Cardiac muscle cell (in vitro differentiated cells and primary cell): ENCODE measurements at regions not wholly inside any gene's neighbourhood (a gene's known extent, or its start where the extent isn't known, plus 50 kb on each side); places are given as distances from the start of the nearest gene placed in this dataset.

Source experiments
- DNase-seq, 2 donors: peaks; one replicate each; pipeline versions ENCODE4 v3.0.0 to v3.0.0-alpha.2; 2010 to 2017; ENCODE audit warnings: low read depth in 1 of 2, low spot score in 1 of 2
- H3K27ac ChIP-seq: fragments of 200-600 bp; sonication (generic); 2 replicates; pipeline ENCODE4 v1.5.1; 2016
- H3K27me3 ChIP-seq: fragments of 200-600 bp; sonication (generic); 2 replicates; pipeline ENCODE4 v1.6.0; 2016; ENCODE audit warnings: control low read depth
- H3K36me3 ChIP-seq: fragments of 200-600 bp; sonication (generic); 2 replicates; pipeline ENCODE4 v1.5.1; 2016; ENCODE audit warnings: control low read depth
- H3K4me1 ChIP-seq: fragments of 200-600 bp; sonication (generic); 2 replicates; pipeline ENCODE4 v1.8.1; 2017; ENCODE audit warnings: low read depth, mild to moderate bottlenecking, mixed run types
- H3K4me3 ChIP-seq: fragments of 200-600 bp; sonication (generic); 2 replicates; pipeline ENCODE4 v1.5.1; 2016; ENCODE audit warnings: mild to moderate bottlenecking
- H3K9me3 ChIP-seq: fragments of 200-600 bp; sonication (generic); 2 replicates; pipeline ENCODE4 v1.5.1; 2017; ENCODE audit warnings: low read depth, mild to moderate bottlenecking, control low read depth
- CTCF ChIP-seq: IDR thresholded peaks from 2 replicates; pipeline ENCODE4 v1.5.1; 2012; ENCODE audit warnings: low read depth, mild to moderate bottlenecking, low read length

GRCh38 chr4:151950993-151951670, 190.3 kb upstream of the GATB start:
- no peak for DNase-seq
- H3K27me3 ChIP-seq, result no peaks in the 10 kb centered on the region
- H3K9me3 ChIP-seq, result no peaks in the 10 kb centered on the region
- no peak overlapping the region for H3K27ac ChIP-seq
- H3K4me3 ChIP-seq, result no peak overlapping the region
- peaks cover 8% of the 10 kb centered on the region for H3K4me1 ChIP-seq
- no peaks in the 10 kb centered on the region for H3K36me3 ChIP-seq
- no peak for TF ChIP-seq CTCF

- Histone ChIP-seq H3K4me1 (peaks cover 7% of the 10 kb centered on the region), H3K27me3 (no peaks in the 10 kb centered on the region), H3K36me3 (no peaks in the 10 kb centered on the region), H3K9me3 (no peaks in the 10 kb centered on the region), H3K4me3 (no peak overlapping the region), H3K27ac (no peak overlapping the region)
- no peak for DNase-seq
- no peak for TF ChIP-seq CTCF
These were observed 187.7 kb upstream of the GATB start for GRCh38 chr4:151948351-151949016.

- H3K27me3 ChIP-seq, result no peaks in the 10 kb centered on the region
- no peak for DNase-seq
- TF ChIP-seq CTCF, result no peak
These were observed 185.9 kb upstream of the GATB start for GRCh38 chr4:151946718-151947117.

GRCh38 chr4:151942971-151943370, 182.2 kb upstream of the GATB start:
- Histone ChIP-seq H3K9me3 (no peaks in the 10 kb centered on the region), H3K27me3 (no peaks in the 10 kb centered on the region), H3K4me3 (no peak overlapping the region), H3K27ac (no peak overlapping the region), H3K4me1 (no peaks in the 10 kb centered on the region), H3K36me3 (no peaks in the 10 kb centered on the region)
- no peak for DNase-seq
- no peak for TF ChIP-seq CTCF

More at GRCh38 chr4:151946718-151947117, 185.9 kb upstream of the GATB start:
- H3K36me3 ChIP-seq, result no peaks in the 10 kb centered on the region
- H3K9me3 ChIP-seq, result no peaks in the 10 kb centered on the region
- no peak overlapping the region for H3K4me3 ChIP-seq
- H3K4me1 ChIP-seq, result peaks cover 4% of the 10 kb centered on the region
- no peak overlapping the region for H3K27ac ChIP-seq

GRCh38 chr4:151940926-151941617, 180.3 kb upstream of the GATB start:
- Histone ChIP-seq H3K4me3 (no peak overlapping the region), H3K36me3 (no peaks in the 10 kb centered on the region), H3K27me3 (no peaks in the 10 kb centered on the region), H3K4me1 (no peaks in the 10 kb centered on the region), H3K9me3 (no peaks in the 10 kb centered on the region), H3K27ac (no peak overlapping the region)
- no peak for DNase-seq
- TF ChIP-seq CTCF, result no peak
